Prostate gland (tissue), 2 donors: ENCODE measurements at regions not wholly inside any gene's neighbourhood (a gene's known extent, or its start where the extent isn't known, plus 50 kb on each side); places are given as distances from the start of the nearest gene placed in this dataset.

Experiments used
- CTCF ChIP-seq, 4 experiments: fragments of 200-600 bp in 2 of 4; fragments of 450-650 bp in 2 of 4; sonication (generic) in 2 of 4; IDR thresholded peaks; 1 replicate in 3 of 4; 2 replicates in 1 of 4; pipeline ENCODE4 v1.5.1; 2016 to 2019; ENCODE audit warnings: antibody characterized with exemption in 4 of 4, mild to moderate bottlenecking in 2 of 4, moderate library complexity in 2 of 4
- POLR2AphosphoS5 ChIP-seq: sonication (generic); formaldehyde crosslinking; IDR thresholded peaks from one replicate; pipeline ENCODE4 v1.6.1; 2017; ENCODE audit warnings: antibody characterized with exemption

- TF ChIP-seq CTCF (IDR thresholded peaks at IDR 0.05) (no peak), POLR2AphosphoS5 (no peak)
Measured at GRCh38 chr12:25652371-25652770, 99.3 kb upstream of the LMNTD1 start.
